Neural progenitor cell (in vitro differentiated cells): ENCODE measurements at regions not wholly inside any gene's neighbourhood (a gene's known extent, or its start where the extent isn't known, plus 50 kb on each side); places are given as distances from the start of the nearest gene placed in this dataset.

Experiments used
- DNase-seq: peaks from one replicate; pipeline ENCODE4 v3.0.0-alpha.2; 2016; ENCODE audit warnings: low spot score
- H2AFZ ChIP-seq: fragments of 200-600 bp; sonication (generic); replicated peaks from 2 replicates; pipeline ENCODE4 v1.6.1; 2016; ENCODE audit warnings: antibody characterized with exemption
- H3F3A ChIP-seq: fragments of 200-600 bp; sonication (generic); 2 replicates; pipeline ENCODE4 v1.6.1; 2016; ENCODE audit warnings: antibody characterized with exemption, low read depth
- H3K27ac ChIP-seq: fragments of 200-600 bp; sonication (generic); 2 replicates; pipeline ENCODE4 v1.5.1; 2016; ENCODE audit warnings: mild to moderate bottlenecking
- H3K27me3 ChIP-seq: fragments of 200-600 bp; sonication (generic); 2 replicates; pipeline ENCODE4 v1.6.1; 2016; ENCODE audit warnings: mild to moderate bottlenecking, moderate library complexity
- H3K36me3 ChIP-seq: fragments of 200-600 bp; sonication (generic); 2 replicates; pipeline ENCODE4 v1.5.1; 2016
- H3K4me1 ChIP-seq: fragments of 200-600 bp; sonication (generic); 2 replicates; pipeline ENCODE4 v1.6.1; 2016; ENCODE audit warnings: mixed run types
- H3K4me2 ChIP-seq: fragments of 200-600 bp; sonication (generic); 2 replicates; pipeline ENCODE4 v1.6.1; 2016
- H3K4me3 ChIP-seq: fragments of 200-600 bp; sonication (generic); 2 replicates; pipeline ENCODE4 v1.5.1; 2016
- H3K79me2 ChIP-seq: fragments of 200-600 bp; sonication (generic); 2 replicates; pipeline ENCODE4 v1.6.1; 2016; ENCODE audit warnings: low read depth
- H3K9ac ChIP-seq: fragments of 200-600 bp; sonication (generic); 2 replicates; pipeline ENCODE4 v1.6.1; 2016
- H3K9me3 ChIP-seq: fragments of 200-600 bp; sonication (generic); 2 replicates; pipeline ENCODE4 v1.5.1; 2016; ENCODE audit warnings: low read depth
- H4K20me1 ChIP-seq: fragments of 200-600 bp; sonication (generic); 2 replicates; pipeline ENCODE4 v1.6.1; 2016; ENCODE audit warnings: low read depth
- H3K27ac Mint-ChIP-seq: 3 replicates; pipeline ENCODE4 v1.8.0; 2021; ENCODE audit warnings: mixed read lengths
- H3K27me3 Mint-ChIP-seq: 2 replicates; pipeline ENCODE4 v1.8.0; 2022; ENCODE audit warnings: low read depth, mild to moderate bottlenecking, inconsistent platforms, moderate library complexity, mixed read lengths; ENCODE audit not compliant: insufficient read depth
- H3K36me3 Mint-ChIP-seq: 3 replicates; pipeline ENCODE4 v1.8.0; 2021; ENCODE audit warnings: mixed read lengths
- H3K4me1 Mint-ChIP-seq: 3 replicates; pipeline ENCODE4 v1.8.0; 2021; ENCODE audit warnings: mixed read lengths
- H3K4me3 Mint-ChIP-seq: 3 replicates; pipeline ENCODE4 v1.8.0; 2021; ENCODE audit warnings: mild to moderate bottlenecking, moderate library complexity, mixed read lengths
- H3K9me3 Mint-ChIP-seq: 3 replicates; pipeline ENCODE4 v1.8.0; 2020; ENCODE audit warnings: mixed read lengths
- EZH2 ChIP-seq: fragments of 200-600 bp; sonication (generic); IDR thresholded peaks from 2 replicates; pipeline ENCODE4 v1.6.1; 2017; ENCODE audit warnings: antibody characterized with exemption, mild to moderate bottlenecking, moderate library complexity
- EZH2phosphoT487 ChIP-seq: fragments of 200-600 bp; sonication (generic); IDR thresholded peaks from 2 replicates; pipeline ENCODE4 v1.6.1; 2017; ENCODE audit warnings: antibody characterized with exemption
- TF ChIP-seq, protein P1 (sequence below): fragments of 200-600 bp; sonication (generic); IDR thresholded peaks from 2 replicates; pipeline ENCODE4 v1.5.1; 2017; ENCODE audit warnings: antibody characterized with exemption, mild to moderate bottlenecking

DNA sequence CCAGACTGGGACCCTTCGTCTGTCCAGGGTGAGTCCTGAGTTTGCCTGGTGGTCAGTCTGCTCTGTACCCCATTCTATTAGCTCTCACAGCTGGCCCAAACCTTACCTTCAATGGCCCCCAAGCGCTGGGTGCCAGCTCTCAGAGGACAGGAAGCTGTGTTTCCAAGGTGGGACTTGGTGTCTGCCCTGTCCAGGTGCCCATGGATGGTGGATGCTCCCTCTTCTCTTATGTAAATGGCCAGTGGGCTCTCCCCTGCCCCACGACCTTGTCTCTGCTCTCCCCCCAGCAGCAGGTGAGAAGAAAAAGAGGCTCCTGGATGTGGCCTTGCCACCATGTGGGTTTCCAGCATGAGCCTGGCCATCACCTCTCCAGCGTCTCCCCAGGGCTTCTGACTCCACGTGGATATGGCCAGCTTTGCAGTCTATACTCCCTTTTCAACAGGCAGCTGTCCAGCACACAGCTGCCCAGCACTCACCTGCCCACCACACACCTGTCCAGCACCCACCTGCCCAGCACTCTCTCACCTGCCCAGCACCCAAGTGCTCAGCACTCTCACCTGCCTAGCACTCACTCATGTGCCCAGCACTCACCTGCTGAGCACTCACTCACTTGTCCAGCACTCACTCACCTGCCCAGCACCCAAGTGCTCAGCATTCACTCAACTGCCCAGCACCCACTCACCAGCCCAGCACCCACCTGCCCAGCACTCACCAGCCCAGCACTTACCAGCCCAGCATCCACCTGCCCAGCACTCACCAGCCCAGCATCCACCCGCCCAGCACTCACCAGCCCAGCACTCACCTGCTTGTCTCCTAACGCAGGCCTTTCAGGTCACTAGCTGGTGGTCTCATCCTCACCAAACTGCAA lies 136.2 kb upstream of the IRX2 start:
- Histone ChIP-seq H3K27me3 (no peaks in the 10 kb centered on the region), H3K27ac (no peak overlapping the region), H2AFZ (no peak overlapping the region), H3K79me2 (no peaks in the 10 kb centered on the region), H3K4me3 (no peak overlapping the region), H3K4me2 (no peak overlapping the region), H3F3A (no peaks in the 10 kb centered on the region), H3K9me3 (no peaks in the 10 kb centered on the region), H4K20me1 (no peaks in the 10 kb centered on the region), H3K4me1 (no peaks in the 10 kb centered on the region), H3K9ac (no peak overlapping the region), H3K36me3 (no peaks in the 10 kb centered on the region)
- H3K27me3 Mint-ChIP-seq = no peaks in the 10 kb centered on the region
- DNase-seq = no peak
- peaks cover under 1% of the 10 kb centered on the region for H3K9me3 Mint-ChIP-seq
- no peaks in the 10 kb centered on the region for H3K4me1 Mint-ChIP-seq
- H3K36me3 Mint-ChIP-seq = no peaks in the 10 kb centered on the region
- TF ChIP-seq, protein P1, sequence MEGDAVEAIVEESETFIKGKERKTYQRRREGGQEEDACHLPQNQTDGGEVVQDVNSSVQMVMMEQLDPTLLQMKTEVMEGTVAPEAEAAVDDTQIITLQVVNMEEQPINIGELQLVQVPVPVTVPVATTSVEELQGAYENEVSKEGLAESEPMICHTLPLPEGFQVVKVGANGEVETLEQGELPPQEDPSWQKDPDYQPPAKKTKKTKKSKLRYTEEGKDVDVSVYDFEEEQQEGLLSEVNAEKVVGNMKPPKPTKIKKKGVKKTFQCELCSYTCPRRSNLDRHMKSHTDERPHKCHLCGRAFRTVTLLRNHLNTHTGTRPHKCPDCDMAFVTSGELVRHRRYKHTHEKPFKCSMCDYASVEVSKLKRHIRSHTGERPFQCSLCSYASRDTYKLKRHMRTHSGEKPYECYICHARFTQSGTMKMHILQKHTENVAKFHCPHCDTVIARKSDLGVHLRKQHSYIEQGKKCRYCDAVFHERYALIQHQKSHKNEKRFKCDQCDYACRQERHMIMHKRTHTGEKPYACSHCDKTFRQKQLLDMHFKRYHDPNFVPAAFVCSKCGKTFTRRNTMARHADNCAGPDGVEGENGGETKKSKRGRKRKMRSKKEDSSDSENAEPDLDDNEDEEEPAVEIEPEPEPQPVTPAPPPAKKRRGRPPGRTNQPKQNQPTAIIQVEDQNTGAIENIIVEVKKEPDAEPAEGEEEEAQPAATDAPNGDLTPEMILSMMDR = no peak
- TF ChIP-seq EZH2phosphoT487 = no peak
- TF ChIP-seq EZH2 = no peak
- no peak overlapping the region for H3K27ac Mint-ChIP-seq
- no peak overlapping the region for H3K4me3 Mint-ChIP-seq

DNA sequence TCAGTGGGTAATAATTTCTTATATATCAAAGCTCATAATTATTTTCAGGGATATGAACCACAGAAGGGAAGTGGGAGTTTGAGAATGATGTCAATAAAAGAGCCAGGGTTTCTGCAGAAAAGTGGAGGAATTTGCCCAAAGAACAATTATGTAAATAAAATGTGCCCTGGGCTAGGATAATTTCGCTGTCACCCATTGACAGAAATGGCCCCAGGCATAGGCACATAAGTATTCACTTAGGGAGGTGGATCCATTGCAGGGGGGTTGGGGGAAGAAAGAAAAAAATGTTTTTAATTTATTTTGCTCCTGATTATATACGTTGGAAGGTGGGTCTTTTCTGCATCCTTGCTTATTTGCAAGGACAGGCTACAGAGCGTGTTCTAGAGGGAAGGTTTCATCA lies 135.1 kb upstream of the IRX2 start:
- no peak overlapping the region for H3K4me3 Mint-ChIP-seq
- no peak overlapping the region for H3K4me3 ChIP-seq
- no peak overlapping the region for H3K27ac ChIP-seq
- H3K4me1 ChIP-seq = no peaks in the 10 kb centered on the region
- H3K79me2 ChIP-seq = no peaks in the 10 kb centered on the region
- no peak for TF ChIP-seq EZH2phosphoT487
- TF ChIP-seq, protein P1 = no peak
- no peaks in the 10 kb centered on the region for H3F3A ChIP-seq
- peaks cover 2% of the 10 kb centered on the region for H3K9me3 Mint-ChIP-seq
- no peaks in the 10 kb centered on the region for H3K36me3 ChIP-seq
- H3K36me3 Mint-ChIP-seq = no peaks in the 10 kb centered on the region
- H3K4me1 Mint-ChIP-seq = no peaks in the 10 kb centered on the region
- no peaks in the 10 kb centered on the region for H4K20me1 ChIP-seq
- no peak overlapping the region for H3K27ac Mint-ChIP-seq
- H3K4me2 ChIP-seq = no peak overlapping the region
- H3K9ac ChIP-seq = no peak overlapping the region
- no peaks in the 10 kb centered on the region for H3K27me3 Mint-ChIP-seq
- DNase-seq = no peak
- H3K27me3 ChIP-seq = no peaks in the 10 kb centered on the region
- H3K9me3 ChIP-seq = no peaks in the 10 kb centered on the region
- no peak overlapping the region for H2AFZ ChIP-seq

DNA sequence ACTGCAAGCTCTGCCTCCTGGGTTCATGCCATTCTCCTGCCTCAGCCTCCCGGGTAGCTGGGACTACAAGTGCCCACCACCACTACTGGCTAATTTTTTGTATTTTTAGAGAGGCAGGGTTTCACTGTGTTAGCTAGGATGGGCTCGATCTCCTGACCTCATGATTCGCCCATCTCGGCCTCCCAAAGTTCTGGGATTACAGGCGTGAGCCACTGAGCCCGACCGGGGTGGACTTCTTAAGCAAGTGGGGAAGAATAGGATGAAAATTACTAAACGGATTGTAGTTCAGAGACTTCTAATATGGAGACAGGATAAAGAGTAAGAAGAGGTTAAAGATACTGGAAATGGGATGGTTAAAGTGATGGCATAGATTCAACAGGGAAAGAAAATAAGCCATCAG lies 132.3 kb upstream of the IRX2 start:
- Histone ChIP-seq H3F3A (no peaks in the 10 kb centered on the region), H3K27ac (no peak overlapping the region), H3K36me3 (peaks cover 4% of the 10 kb centered on the region), H3K9ac (no peak overlapping the region), H3K4me3 (no peak overlapping the region), H2AFZ (no peak overlapping the region), H3K4me1 (no peaks in the 10 kb centered on the region), H3K4me2 (no peak overlapping the region), H3K79me2 (no peaks in the 10 kb centered on the region), H4K20me1 (no peaks in the 10 kb centered on the region), H3K9me3 (peaks cover 18% of the 10 kb centered on the region), H3K27me3 (no peaks in the 10 kb centered on the region)
- TF ChIP-seq EZH2phosphoT487 (no peak), EZH2 (no peak)
- Mint-ChIP-seq H3K36me3 (peaks cover 2% of the 10 kb centered on the region), H3K4me3 (peak overlapping the region; percentile 14), H3K27me3 (no peaks in the 10 kb centered on the region), H3K4me1 (no peaks in the 10 kb centered on the region), H3K27ac (no peak overlapping the region), H3K9me3 (peaks cover 16% of the 10 kb centered on the region)
- no peak for DNase-seq

DNA sequence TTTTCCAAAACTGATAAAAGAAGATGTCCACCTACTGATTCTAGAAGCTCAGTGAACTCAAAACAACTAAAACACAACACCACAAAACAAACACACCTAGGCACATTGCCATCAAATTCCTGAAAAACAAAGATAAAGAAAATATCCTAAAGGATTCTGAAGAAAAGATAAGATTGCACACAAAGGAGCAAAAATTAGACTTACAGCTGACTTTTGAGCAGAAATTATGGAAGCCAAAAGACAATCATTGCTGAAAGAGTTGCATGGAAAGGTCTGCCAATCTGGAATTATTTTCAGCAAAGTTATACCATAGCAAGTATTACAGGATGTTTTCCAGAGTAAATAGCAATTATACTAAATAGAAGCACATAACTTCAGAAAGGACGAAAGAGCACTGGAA lies 128.2 kb upstream of the IRX2 start:
- peaks cover 2% of the 10 kb centered on the region for H3K36me3 Mint-ChIP-seq
- TF ChIP-seq EZH2phosphoT487 (no peak), EZH2 (no peak)
- TF ChIP-seq, protein P1 = no peak
- H3K4me1 ChIP-seq = no peaks in the 10 kb centered on the region
- H3K27ac ChIP-seq = no peak overlapping the region
- H3K9me3 Mint-ChIP-seq = peaks cover 24% of the 10 kb centered on the region
- H3K4me2 ChIP-seq = no peak overlapping the region
- H3K4me3 ChIP-seq = no peak overlapping the region
- no peak overlapping the region for H2AFZ ChIP-seq
- H4K20me1 ChIP-seq = no peaks in the 10 kb centered on the region
- H3K9me3 ChIP-seq = peaks cover 18% of the 10 kb centered on the region
- H3K79me2 ChIP-seq = no peaks in the 10 kb centered on the region
- H3K9ac ChIP-seq = no peak overlapping the region
- no peaks in the 10 kb centered on the region for H3K27me3 ChIP-seq
- no peak for DNase-seq
- no peak overlapping the region for H3K27ac Mint-ChIP-seq
- H3K4me3 Mint-ChIP-seq = no peak overlapping the region
- peaks cover 4% of the 10 kb centered on the region for H3K27me3 Mint-ChIP-seq
- peaks cover 4% of the 10 kb centered on the region for H3K36me3 ChIP-seq
- no peaks in the 10 kb centered on the region for H3F3A ChIP-seq
- no peaks in the 10 kb centered on the region for H3K4me1 Mint-ChIP-seq
